HepG2 (cell line): ENCODE measurements at regions not wholly inside any gene's neighbourhood (a gene's known extent, or its start where the extent isn't known, plus 50 kb on each side); places are given as distances from the start of the nearest gene placed in this dataset.

Source experiments
- ATAC-seq: fragments of 200-7000 bp; cut with Tn5 transposase; 3 replicates; pipeline ENCODE4 v1.9.1; 2020; ENCODE audit warnings: mild to moderate bottlenecking, moderate library complexity
- BruUV-seq: library from RNA; stranded (reverse); fragments of 400-500 nt; replicated peaks from 2 replicates; lab custom pipeline; 2021; lab: Mats Ljungman, UMichigan
- CTCF ChIA-PET: fragments of 300-600 bp; formaldehyde crosslinking; extraction: SDS; loops from one replicate; lab custom pipeline; 2021; ENCODE audit warnings: low total read pairs, inconsistent platforms, low intra/inter-chr PET ratio; lab: Yijun Ruan, JAX
- POLR2A ChIA-PET: fragments of 350-600 bp; sonication (Branson Sonifier 250); formaldehyde crosslinking; loops from one replicate; lab custom pipeline; 2020; ENCODE audit warnings: antibody characterized with exemption, inconsistent platforms; lab: Yijun Ruan, JAX
- DNase-seq: peaks from one replicate; pipeline ENCODE4 v3.0.0-alpha.2; 2015; ENCODE audit warnings: low spot score
- FAIRE-seq: peaks from 3 replicates; lab custom pipeline; 2011; peaks lifted over from hg19 to GRCh38; lab: Jason Lieb, UNC
- H2AFZ ChIP-seq: one replicate; pipeline ENCODE4 v1.6.1; 2011; ENCODE audit warnings: low read length, inconsistent platforms
- H3K27ac ChIP-seq: fragments of 300-600 bp; 3 replicates; pipeline ENCODE4 v1.8.0; 2011; ENCODE audit warnings: mixed run types, mild to moderate bottlenecking, mixed read lengths, low read length, inconsistent platforms; ENCODE audit not compliant: insufficient read depth; ENCODE audit errors: extremely low read length
- H3K27me3 ChIP-seq, 2 experiments: fragments of 200-600 bp in 1 of 2; 2 replicates in 1 of 2; 3 replicates in 1 of 2; pipeline versions ENCODE4 v1.6.0 to v1.8.0; 2011; ENCODE audit warnings: low read length in 2 of 2, mild to moderate bottlenecking in 2 of 2, moderate library complexity in 2 of 2, inconsistent platforms in 1 of 2; ENCODE audit not compliant: insufficient read depth in 2 of 2, control insufficient read depth in 1 of 2
- H3K36me3 ChIP-seq, 2 experiments: fragments of 200-600 bp in 1 of 2; replicated peaks in 1 of 2; 2 replicates in 1 of 2; 3 replicates in 1 of 2; pipeline versions ENCODE4 v1.5.1 to v1.8.0; 2011; ENCODE audit warnings: low read length in 2 of 2, inconsistent platforms in 1 of 2; ENCODE audit not compliant: insufficient read depth in 2 of 2, control insufficient read depth in 1 of 2
- H3K4me1 ChIP-seq: 2 replicates; pipeline ENCODE4 v1.5.1; 2012; ENCODE audit warnings: low read length, inconsistent platforms; ENCODE audit not compliant: insufficient read depth
- H3K4me2 ChIP-seq: 2 replicates; pipeline ENCODE4 v1.6.0; 2011; ENCODE audit warnings: low read depth, low read length, inconsistent platforms
- H3K4me3 ChIP-seq, 3 experiments: fragments of 200-600 bp in 1 of 3; sonication (generic), shearing (Covaris generic) in 1 of 3; replicated peaks in 1 of 3; 2 replicates each; pipeline ENCODE4 v1.5.1; 2011 to 2016; ENCODE audit warnings: low read length in 3 of 3, inconsistent platforms in 2 of 3, low read depth in 2 of 3, mild to moderate bottlenecking in 2 of 3, control low read depth in 1 of 3, mixed read lengths in 1 of 3; ENCODE audit not compliant: insufficient read depth in 1 of 3
- H3K79me2 ChIP-seq: one replicate; pipeline ENCODE4 v1.6.1; 2011; ENCODE audit warnings: low read length, inconsistent platforms; ENCODE audit not compliant: insufficient read depth
- H3K9ac ChIP-seq: 2 replicates; pipeline ENCODE4 v1.6.0; 2011; ENCODE audit warnings: mild to moderate bottlenecking, low read depth, low read length, inconsistent platforms; ENCODE audit not compliant: insufficient read depth
- H3K9me3 ChIP-seq: 2 replicates; pipeline ENCODE4 v1.5.1; 2012; ENCODE audit warnings: mild to moderate bottlenecking, low read length
- H4K20me1 ChIP-seq: 2 replicates; pipeline ENCODE4 v1.6.0; 2011; ENCODE audit warnings: inconsistent platforms, mild to moderate bottlenecking, low read length, moderate library complexity; ENCODE audit not compliant: insufficient read depth
- ARNTL ChIP-seq: sonication (generic); formaldehyde crosslinking; IDR thresholded peaks from 2 replicates; pipeline ENCODE4 v1.4.0; 2020; ENCODE audit warnings: mild to moderate bottlenecking, missing genetic modification reagents
- FOXA1 ChIP-seq, 2 experiments: fragments of 450-650 bp in 1 of 2; sonication (generic) in 1 of 2; formaldehyde crosslinking in 1 of 2; IDR thresholded peaks; 2 replicates each; pipeline versions ENCODE4 v1.4.0 to v1.6.1; 2016 to 2020; ENCODE audit warnings: missing genetic modification reagents in 1 of 2
- HMGA1 ChIP-seq: sonication (generic); formaldehyde crosslinking; conservative IDR thresholded peaks from 2 replicates; pipeline ENCODE4 v1.4.0; 2020; ENCODE audit warnings: missing genetic modification reagents
- KLF15 ChIP-seq: sonication (generic); formaldehyde crosslinking; IDR thresholded peaks from 2 replicates; pipeline ENCODE4 v1.8.1; 2023; ENCODE audit warnings: borderline replicate concordance, mild to moderate bottlenecking, inconsistent platforms, missing genetic modification reagents, mixed read lengths
- NCOA1 ChIP-seq: sonication (generic); formaldehyde crosslinking; IDR thresholded peaks from 2 replicates; pipeline ENCODE4 v1.9.0; 2021; ENCODE audit warnings: missing genetic modification reagents
- PAX8 ChIP-seq: sonication (generic); formaldehyde crosslinking; IDR thresholded peaks from 2 replicates; pipeline ENCODE4 v1.8.0; 2022; ENCODE audit warnings: mild to moderate bottlenecking, missing genetic modification reagents, borderline replicate concordance
- TBP ChIP-seq: sonication (generic); formaldehyde crosslinking; IDR thresholded peaks from 2 replicates; pipeline ENCODE4 v1.5.0; 2020; ENCODE audit warnings: missing genetic modification reagents
- TP53 ChIP-seq: sonication (generic); formaldehyde crosslinking; conservative IDR thresholded peaks from 2 replicates; pipeline ENCODE4 v1.4.0; 2020; ENCODE audit warnings: missing genetic modification reagents
- WIZ ChIP-seq: sonication (generic); formaldehyde crosslinking; IDR thresholded peaks from 2 replicates; pipeline ENCODE4 v1.5.1; 2020; ENCODE audit warnings: mild to moderate bottlenecking, missing genetic modification reagents
- ZMYM2 ChIP-seq: sonication (generic); formaldehyde crosslinking; IDR thresholded peaks from 2 replicates; pipeline ENCODE4 v1.8.0; 2022; ENCODE audit warnings: mild to moderate bottlenecking, missing genetic modification reagents
- ZNF446 ChIP-seq: sonication (generic); formaldehyde crosslinking; IDR thresholded peaks from 2 replicates; pipeline ENCODE4 v1.5.0; 2020; ENCODE audit warnings: mild to moderate bottlenecking, missing genetic modification reagents
- ZNF724P ChIP-seq: sonication (generic); formaldehyde crosslinking; IDR thresholded peaks from 2 replicates; pipeline ENCODE4 v1.8.0; 2022; ENCODE audit warnings: missing genetic modification reagents, borderline replicate concordance
- ZZZ3 ChIP-seq: sonication (generic); formaldehyde crosslinking; IDR thresholded peaks from 2 replicates; pipeline ENCODE4 v1.4.0; 2020; ENCODE audit warnings: missing genetic modification reagents, mild to moderate bottlenecking, borderline replicate concordance
- in situ Hi-C: cut with HindIII; loops from 2 replicates; pipeline ENCODE4 v1.10.0; 2017; ENCODE audit warnings: low pct_unique_long_range_greater_than_20kb; ENCODE audit not compliant: extremely low pct_ligation_motif_present
- intact Hi-C: fragments of 100-400 bp; cut with micrococcal nuclease; formaldehyde crosslinking; loops from one replicate; pipeline ENCODE4 v1.10.0; 2022; ENCODE audit not compliant: unreplicated experiment
- TF ChIP-seq, protein P1 (sequence below): sonication (generic); formaldehyde crosslinking; IDR thresholded peaks from 2 replicates; pipeline ENCODE4 v1.8.0; 2022; ENCODE audit warnings: missing genetic modification reagents, mild to moderate bottlenecking, inconsistent platforms, borderline replicate concordance
- TF ChIP-seq, protein P2 (sequence below): sonication (generic); formaldehyde crosslinking; IDR thresholded peaks from 2 replicates; pipeline ENCODE4 v1.8.0; 2023; ENCODE audit warnings: mild to moderate bottlenecking, missing genetic modification reagents
- TF ChIP-seq, protein P3 (sequence below): sonication (generic); formaldehyde crosslinking; IDR thresholded peaks from 2 replicates; pipeline ENCODE4 v1.4.0; 2020; ENCODE audit warnings: missing genetic modification reagents, borderline replicate concordance

DNA sequence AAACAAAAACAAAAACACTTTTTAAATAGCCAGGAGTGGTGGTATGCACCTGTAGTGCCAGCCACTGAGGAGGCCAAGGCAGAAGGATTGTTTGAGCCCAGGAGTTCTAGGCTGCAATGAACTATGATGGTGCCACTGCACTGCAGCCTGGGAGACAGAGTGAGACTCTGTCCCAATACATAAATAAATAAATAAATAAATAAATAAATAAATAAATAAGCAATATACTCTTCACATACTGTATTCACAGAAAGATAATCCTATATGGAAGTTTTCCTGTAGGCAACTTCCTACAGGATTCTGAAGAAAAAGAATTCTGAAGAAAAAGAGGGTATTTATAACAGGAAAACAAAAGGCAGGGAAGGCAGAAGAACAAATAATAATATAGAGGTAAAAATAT lies 293.3 kb upstream of the GRIA3 start:
- H2AFZ ChIP-seq, result no peak overlapping the region
- no TSS peak for BruUV-seq

More for the DNA sequence above, 293.3 kb upstream of the GRIA3 start:
- H3K27ac ChIP-seq, result no peak overlapping the region
- ATAC-seq (no peak), DNase-seq (no peak), FAIRE-seq (no peak)
- H3K9me3 ChIP-seq, result no peaks in the 10 kb centered on the region
- TF ChIP-seq, protein P1, sequence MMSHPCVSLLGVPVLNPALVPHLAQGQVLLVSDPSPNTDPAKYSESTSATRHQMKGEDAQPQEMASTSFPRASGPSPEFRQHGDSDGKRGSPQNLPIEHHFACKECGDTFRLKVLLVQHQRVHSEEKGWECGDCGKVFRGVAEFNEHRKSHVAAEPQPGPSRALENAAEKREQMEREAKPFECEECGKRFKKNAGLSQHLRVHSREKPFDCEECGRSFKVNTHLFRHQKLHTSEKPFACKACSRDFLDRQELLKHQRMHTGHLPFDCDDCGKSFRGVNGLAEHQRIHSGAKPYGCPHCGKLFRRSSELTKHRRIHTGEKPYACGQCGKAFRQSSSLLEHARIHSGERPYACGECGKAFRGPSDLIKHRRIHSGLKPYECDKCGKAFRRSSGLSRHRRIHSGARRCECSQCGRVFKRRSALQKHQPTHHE (CRISPR knock-in tag), result no peak
- TF ChIP-seq FOXA1 (IDR thresholded peaks at IDR 0.05) (no peak), FOXA1 (CRISPR knock-in tag; IDR thresholded peaks at IDR 0.05) (no peak), KLF15 (no peak), TP53 (no peak), ZNF724P (CRISPR knock-in tag) (no peak), ZZZ3 (no peak), HMGA1 (CRISPR knock-in tag) (no peak), ZNF446 (CRISPR knock-in tag) (no peak), TBP (CRISPR knock-in tag) (no peak), NCOA1 (CRISPR knock-in tag) (no peak), WIZ (CRISPR knock-in tag) (no peak), ARNTL (CRISPR knock-in tag) (no peak), ZMYM2 (CRISPR knock-in tag) (no peak), PAX8 (CRISPR knock-in tag) (no peak)
- TF ChIP-seq, protein P2, sequence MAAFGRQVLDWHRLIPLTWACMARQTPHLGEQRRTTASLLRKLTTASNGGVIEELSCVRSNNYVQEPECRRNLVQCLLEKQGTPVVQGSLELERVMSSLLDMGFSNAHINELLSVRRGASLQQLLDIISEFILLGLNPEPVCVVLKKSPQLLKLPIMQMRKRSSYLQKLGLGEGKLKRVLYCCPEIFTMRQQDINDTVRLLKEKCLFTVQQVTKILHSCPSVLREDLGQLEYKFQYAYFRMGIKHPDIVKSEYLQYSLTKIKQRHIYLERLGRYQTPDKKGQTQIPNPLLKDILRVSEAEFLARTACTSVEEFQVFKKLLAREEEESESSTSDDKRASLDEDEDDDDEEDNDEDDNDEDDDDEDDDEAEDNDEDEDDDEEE (CRISPR knock-in tag), result no peak
- TF ChIP-seq, protein P3, sequence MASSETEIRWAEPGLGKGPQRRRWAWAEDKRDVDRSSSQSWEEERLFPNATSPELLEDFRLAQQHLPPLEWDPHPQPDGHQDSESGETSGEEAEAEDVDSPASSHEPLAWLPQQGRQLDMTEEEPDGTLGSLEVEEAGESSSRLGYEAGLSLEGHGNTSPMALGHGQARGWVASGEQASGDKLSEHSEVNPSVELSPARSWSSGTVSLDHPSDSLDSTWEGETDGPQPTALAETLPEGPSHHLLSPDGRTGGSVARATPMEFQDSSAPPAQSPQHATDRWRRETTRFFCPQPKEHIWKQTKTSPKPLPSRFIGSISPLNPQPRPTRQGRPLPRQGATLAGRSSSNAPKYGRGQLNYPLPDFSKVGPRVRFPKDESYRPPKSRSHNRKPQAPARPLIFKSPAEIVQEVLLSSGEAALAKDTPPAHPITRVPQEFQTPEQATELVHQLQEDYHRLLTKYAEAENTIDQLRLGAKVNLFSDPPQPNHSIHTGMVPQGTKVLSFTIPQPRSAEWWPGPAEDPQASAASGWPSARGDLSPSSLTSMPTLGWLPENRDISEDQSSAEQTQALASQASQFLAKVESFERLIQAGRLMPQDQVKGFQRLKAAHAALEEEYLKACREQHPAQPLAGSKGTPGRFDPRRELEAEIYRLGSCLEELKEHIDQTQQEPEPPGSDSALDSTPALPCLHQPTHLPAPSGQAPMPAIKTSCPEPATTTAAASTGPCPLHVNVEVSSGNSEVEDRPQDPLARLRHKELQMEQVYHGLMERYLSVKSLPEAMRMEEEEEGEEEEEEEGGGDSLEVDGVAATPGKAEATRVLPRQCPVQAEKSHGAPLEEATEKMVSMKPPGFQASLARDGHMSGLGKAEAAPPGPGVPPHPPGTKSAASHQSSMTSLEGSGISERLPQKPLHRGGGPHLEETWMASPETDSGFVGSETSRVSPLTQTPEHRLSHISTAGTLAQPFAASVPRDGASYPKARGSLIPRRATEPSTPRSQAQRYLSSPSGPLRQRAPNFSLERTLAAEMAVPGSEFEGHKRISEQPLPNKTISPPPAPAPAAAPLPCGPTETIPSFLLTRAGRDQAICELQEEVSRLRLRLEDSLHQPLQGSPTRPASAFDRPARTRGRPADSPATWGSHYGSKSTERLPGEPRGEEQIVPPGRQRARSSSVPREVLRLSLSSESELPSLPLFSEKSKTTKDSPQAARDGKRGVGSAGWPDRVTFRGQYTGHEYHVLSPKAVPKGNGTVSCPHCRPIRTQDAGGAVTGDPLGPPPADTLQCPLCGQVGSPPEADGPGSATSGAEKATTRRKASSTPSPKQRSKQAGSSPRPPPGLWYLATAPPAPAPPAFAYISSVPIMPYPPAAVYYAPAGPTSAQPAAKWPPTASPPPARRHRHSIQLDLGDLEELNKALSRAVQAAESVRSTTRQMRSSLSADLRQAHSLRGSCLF, result no peak
- H3K79me2 ChIP-seq, result no peaks in the 10 kb centered on the region
- no peak overlapping the region for H3K4me3 ChIP-seq
- POLR2A ChIA-PET, result no interaction called here
- in situ Hi-C loops, result no loop called here
- H3K27me3 ChIP-seq, result no peaks in the 10 kb centered on the region
- intact Hi-C loops, result no loop called here
- H3K4me2 ChIP-seq, result no peak overlapping the region
- H3K4me1 ChIP-seq, result no peaks in the 10 kb centered on the region
- H3K9ac ChIP-seq, result no peak overlapping the region
- H3K36me3 ChIP-seq, result no peaks in the 10 kb centered on the region
- H4K20me1 ChIP-seq, result no peaks in the 10 kb centered on the region
- CTCF ChIA-PET, result no interaction called here
